Esophagus squamous epithelium (tissue), 4 donors: ENCODE measurements at regions not wholly inside any gene's neighbourhood (a gene's known extent, or its start where the extent isn't known, plus 50 kb on each side); places are given as distances from the start of the nearest gene placed in this dataset.

Source experiments
- CTCF ChIP-seq, 6 experiments: fragments of 450-650 bp in 4 of 6; fragments of 200-600 bp in 2 of 6; sonication (generic) in 2 of 6; IDR thresholded peaks; one replicate each; pipeline ENCODE4 v1.5.1; 2016 to 2019; ENCODE audit warnings: antibody characterized with exemption in 6 of 6, mild to moderate bottlenecking in 4 of 6, moderate library complexity in 4 of 6
- POLR2A ChIP-seq, 4 donors: fragments of 450-650 bp; IDR thresholded peaks; one replicate each; pipeline ENCODE4 v1.6.1; 2017; ENCODE audit warnings: antibody characterized with exemption in 4 of 4, mild to moderate bottlenecking in 4 of 4, moderate library complexity in 3 of 4

- TF ChIP-seq CTCF (IDR thresholded peaks at IDR 0.05) = no peak
- TF ChIP-seq POLR2A (IDR thresholded peaks at IDR 0.05) = no peak
Observed at GRCh38 chr4:117001077-117001476, 84.3 kb downstream of the TRAM1L1 start.
